Endothelial cell of umbilical vein (primary cell): ENCODE measurements at regions not wholly inside any gene's neighbourhood (a gene's known extent, or its start where the extent isn't known, plus 50 kb on each side); places are given as distances from the start of the nearest gene placed in this dataset.

Experiments
- BruUV-seq: library from RNA; stranded (reverse); fragments of 400-500 nt; replicated peaks from 2 replicates; lab custom pipeline; 2021; lab: Mats Ljungman, UMichigan
- CTCF ChIA-PET: fragments of 300-600, 350-600 bp; sonication (Branson Sonifier 250); formaldehyde crosslinking; loops from one replicate; lab custom pipeline; 2021; ENCODE audit warnings: antibody characterized with exemption, inconsistent platforms; lab: Charles Lee
- POLR2A ChIA-PET: fragments of 300-600, 350-600 bp; sonication (Branson Sonifier 250); formaldehyde crosslinking; loops from one replicate; lab custom pipeline; 2021; ENCODE audit warnings: antibody characterized with exemption, inconsistent platforms; lab: Charles Lee
- DNase-seq: peaks from one replicate; pipeline ENCODE4 v3.0.0-alpha.2; 2011; ENCODE audit warnings: low read depth, low spot score
- FAIRE-seq: peaks from 2 replicates; lab custom pipeline; 2011; peaks lifted over from hg19 to GRCh38; lab: Jason Lieb, UNC
- H2AFZ ChIP-seq: 2 replicates; pipeline ENCODE4 v1.6.0; 2012; ENCODE audit warnings: low read depth, low read length, control low read depth, inconsistent platforms
- H3K27ac ChIP-seq: 2 replicates; pipeline ENCODE4 v1.5.1; 2011; ENCODE audit warnings: low read depth, mild to moderate bottlenecking, control low read depth, low read length, moderate library complexity; ENCODE audit not compliant: insufficient read depth
- H3K27me3 ChIP-seq, 2 experiments: 2 replicates each; pipeline versions ENCODE4 v1.6.0 to v1.6.1; 2011; ENCODE audit warnings: low read length in 2 of 2, mixed read lengths in 1 of 2; ENCODE audit not compliant: control insufficient read depth in 2 of 2, insufficient read depth in 2 of 2
- H3K36me3 ChIP-seq, 2 experiments: 2 replicates in 1 of 2; 3 replicates in 1 of 2; pipeline ENCODE4 v1.5.1; 2011; ENCODE audit warnings: low read length in 2 of 2, mild to moderate bottlenecking in 1 of 2, moderate library complexity in 1 of 2; ENCODE audit not compliant: control insufficient read depth in 2 of 2, insufficient read depth in 2 of 2; ENCODE audit errors: extremely low read depth in 1 of 2
- H3K4me1 ChIP-seq: 3 replicates; pipeline ENCODE4 v1.5.1; 2011; ENCODE audit warnings: mild to moderate bottlenecking, low read length; ENCODE audit not compliant: control insufficient read depth, insufficient read depth; ENCODE audit errors: extremely low read depth
- H3K4me2 ChIP-seq: 2 replicates; pipeline ENCODE4 v1.6.1; 2011; ENCODE audit warnings: low read length, control low read depth, mixed read lengths; ENCODE audit not compliant: insufficient read depth
- H3K4me3 ChIP-seq, 3 experiments: fragments of 200-600 bp in 1 of 3; sonication (generic), shearing (Covaris generic) in 1 of 3; replicated peaks in 1 of 3; 2 replicates each; pipeline ENCODE4 v1.5.1; 2011 to 2016; ENCODE audit warnings: control low read depth in 3 of 3, low read length in 3 of 3, mild to moderate bottlenecking in 2 of 3, inconsistent platforms in 1 of 3, low read depth in 1 of 3, moderate library complexity in 1 of 3; ENCODE audit not compliant: insufficient read depth in 1 of 3
- H3K79me2 ChIP-seq: 2 replicates; pipeline ENCODE4 v1.6.0; 2012; ENCODE audit warnings: low read length, inconsistent platforms; ENCODE audit not compliant: control insufficient read depth, insufficient read depth
- H3K9ac ChIP-seq: replicated peaks from 2 replicates; pipeline ENCODE3; 2011; ENCODE audit warnings: low read length, control low read depth; ENCODE audit not compliant: insufficient read depth; ENCODE audit errors: extremely low read depth
- H3K9me1 ChIP-seq: replicated peaks from 3 replicates; pipeline ENCODE4 v1.6.0; 2011; ENCODE audit warnings: mild to moderate bottlenecking, low read length; ENCODE audit not compliant: control insufficient read depth, insufficient read depth; ENCODE audit errors: extremely low read depth
- H3K9me3 ChIP-seq: replicated peaks from 2 replicates; pipeline ENCODE4 v1.5.1; 2012; ENCODE audit warnings: low read length, inconsistent platforms; ENCODE audit not compliant: control insufficient read depth, insufficient read depth
- H4K20me1 ChIP-seq: replicated peaks from 2 replicates; pipeline ENCODE3; 2011; ENCODE audit warnings: mild to moderate bottlenecking, low read length; ENCODE audit not compliant: control insufficient read depth, insufficient read depth; ENCODE audit errors: extremely low read depth
- EZH2 ChIP-seq: IDR thresholded peaks from 2 replicates; pipeline ENCODE4 v1.6.1; 2012; ENCODE audit warnings: borderline replicate concordance, low read depth, mild to moderate bottlenecking, moderate library complexity, low read length, inconsistent platforms; ENCODE audit not compliant: severe bottlenecking
- FOS ChIP-seq: IDR thresholded peaks from 2 replicates; pipeline ENCODE4 v1.6.1; 2011; ENCODE audit warnings: mild to moderate bottlenecking, low read length, moderate library complexity, borderline replicate concordance; ENCODE audit not compliant: insufficient read depth
- GATA2 ChIP-seq: IDR thresholded peaks from 2 replicates; pipeline ENCODE4 v1.7.0; 2011; ENCODE audit warnings: low read depth, mild to moderate bottlenecking, moderate library complexity, mixed read lengths, low read length; ENCODE audit not compliant: insufficient read length, insufficient read depth
- JUN ChIP-seq: IDR thresholded peaks from 2 replicates; pipeline ENCODE4 v1.6.1; 2011; ENCODE audit warnings: borderline replicate concordance, low read depth; ENCODE audit not compliant: insufficient read length, insufficient read depth
- MYC ChIP-seq: IDR thresholded peaks from one replicate; pipeline ENCODE4 v1.6.1; 2011; ENCODE audit warnings: mild to moderate bottlenecking, low read depth, low read length
- POLR2A ChIP-seq: IDR thresholded peaks from 2 replicates; pipeline ENCODE4 v1.6.1; 2012; ENCODE audit warnings: low read depth, mild to moderate bottlenecking, control low read depth, low read length
- POLR2AphosphoS5 ChIP-seq: IDR thresholded peaks from 2 replicates; pipeline ENCODE4 v1.6.1; 2012; ENCODE audit warnings: low read depth, mild to moderate bottlenecking, control low read depth, low read length, moderate library complexity; ENCODE audit not compliant: insufficient read depth
- dilution Hi-C: fragments of 300-500 bp; cut with MboI; formaldehyde crosslinking; loops from one replicate; pipeline ENCODE4 v1.15.0; 2019; ENCODE audit warnings: low sequenced_read_pairs; ENCODE audit not compliant: extremely low pct_ligation_motif_present
- intact Hi-C: fragments of 100-400 bp; cut with micrococcal nuclease; formaldehyde crosslinking; loops from one replicate; pipeline ENCODE4 v1.10.0; 2022
- TF ChIP-seq, protein P1 (sequence below): IDR thresholded peaks from 2 replicates; pipeline ENCODE4 v1.6.1; 2011; ENCODE audit not compliant: insufficient read depth, insufficient read length
- TF ChIP-seq, protein P2 (sequence below), 2 donors: IDR thresholded peaks; 1 replicate in 1 of 2; 2 replicates in 1 of 2; pipeline ENCODE4 v1.5.1; 2011; ENCODE audit warnings: low read length in 2 of 2, mild to moderate bottlenecking in 2 of 2, moderate library complexity in 2 of 2, control low read depth in 1 of 2, inconsistent platforms in 1 of 2, low read depth in 1 of 2; ENCODE audit not compliant: insufficient read depth in 1 of 2; ENCODE audit errors: extremely low read depth in 1 of 2

DNA sequence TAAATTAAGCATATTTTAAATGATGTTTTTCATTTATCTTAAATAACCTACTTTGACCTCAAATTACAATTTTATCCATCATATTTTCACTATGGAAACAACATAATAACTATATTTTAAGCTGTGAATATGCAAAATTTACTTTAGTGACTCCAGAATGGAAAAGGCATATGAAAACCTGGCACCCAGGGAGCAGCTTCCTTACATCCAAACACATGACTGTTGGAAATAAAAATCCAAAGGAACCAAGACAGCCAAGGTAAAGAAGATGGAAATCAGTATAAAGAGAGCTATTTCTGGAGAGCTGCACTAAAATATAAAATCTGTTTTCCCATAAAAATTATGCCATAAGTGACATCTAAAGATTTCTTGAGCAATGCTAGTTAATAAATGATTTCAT is 140.3 kb upstream of the FTMT start:
- Histone ChIP-seq H3K36me3 (no peaks in the 10 kb centered on the region), H3K4me3 (no peak overlapping the region), H3K4me2 (no peak overlapping the region), H3K27ac (no peak overlapping the region), H3K79me2 (no peaks in the 10 kb centered on the region), H3K9ac (no peak overlapping the region), H3K9me1 (no peaks in the 10 kb centered on the region), H3K9me3 (no peaks in the 10 kb centered on the region), H2AFZ (no peak overlapping the region), H3K4me1 (no peaks in the 10 kb centered on the region), H4K20me1 (no peaks in the 10 kb centered on the region), H3K27me3 (no peaks in the 10 kb centered on the region)
- TF ChIP-seq GATA2 = no peak
- TF ChIP-seq JUN = no peak
- TF ChIP-seq, protein P1, sequence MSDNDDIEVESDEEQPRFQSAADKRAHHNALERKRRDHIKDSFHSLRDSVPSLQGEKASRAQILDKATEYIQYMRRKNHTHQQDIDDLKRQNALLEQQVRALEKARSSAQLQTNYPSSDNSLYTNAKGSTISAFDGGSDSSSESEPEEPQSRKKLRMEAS = no peak
- TF ChIP-seq EZH2 = no peak
- TF ChIP-seq POLR2AphosphoS5 = no peak
- TF ChIP-seq, protein P2, sequence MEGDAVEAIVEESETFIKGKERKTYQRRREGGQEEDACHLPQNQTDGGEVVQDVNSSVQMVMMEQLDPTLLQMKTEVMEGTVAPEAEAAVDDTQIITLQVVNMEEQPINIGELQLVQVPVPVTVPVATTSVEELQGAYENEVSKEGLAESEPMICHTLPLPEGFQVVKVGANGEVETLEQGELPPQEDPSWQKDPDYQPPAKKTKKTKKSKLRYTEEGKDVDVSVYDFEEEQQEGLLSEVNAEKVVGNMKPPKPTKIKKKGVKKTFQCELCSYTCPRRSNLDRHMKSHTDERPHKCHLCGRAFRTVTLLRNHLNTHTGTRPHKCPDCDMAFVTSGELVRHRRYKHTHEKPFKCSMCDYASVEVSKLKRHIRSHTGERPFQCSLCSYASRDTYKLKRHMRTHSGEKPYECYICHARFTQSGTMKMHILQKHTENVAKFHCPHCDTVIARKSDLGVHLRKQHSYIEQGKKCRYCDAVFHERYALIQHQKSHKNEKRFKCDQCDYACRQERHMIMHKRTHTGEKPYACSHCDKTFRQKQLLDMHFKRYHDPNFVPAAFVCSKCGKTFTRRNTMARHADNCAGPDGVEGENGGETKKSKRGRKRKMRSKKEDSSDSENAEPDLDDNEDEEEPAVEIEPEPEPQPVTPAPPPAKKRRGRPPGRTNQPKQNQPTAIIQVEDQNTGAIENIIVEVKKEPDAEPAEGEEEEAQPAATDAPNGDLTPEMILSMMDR (IDR thresholded peaks at IDR 0.05; ENCODE audit: extremely low read depth in 1 of 2, insufficient read depth in 1 of 2, low read depth in 1 of 2, low read length in 2 of 2) = no peak
- no peak for TF ChIP-seq FOS
- TF ChIP-seq MYC = no peak
- TF ChIP-seq POLR2A = no peak
- no TSS peak for BruUV-seq
- FAIRE-seq (no peak), DNase-seq (no peak)
- POLR2A ChIA-PET = no interaction called here
- CTCF ChIA-PET = interaction anchor here (1.0 kb wide), 1 partner anchor 11 kb away, joined by 3 read pairs; no protein-coding TSS in a partner anchor
- dilution Hi-C loops (no loop called here), intact Hi-C loops (no loop called here)
